GM23338 (cell line): ENCODE measurements at regions not wholly inside any gene's neighbourhood (a gene's known extent, or its start where the extent isn't known, plus 50 kb on each side); places are given as distances from the start of the nearest gene placed in this dataset.

Source experiments
- ATAC-seq: fragments of 200-7000 bp; cut with Tn5 transposase; 3 replicates; pipeline ENCODE4 v1.9.1; 2020
- DNase-seq: peaks from one replicate; pipeline ENCODE4 v3.0.0-alpha.2; 2015; ENCODE audit warnings: low spot score
- H2AFZ ChIP-seq: fragments of 200-600 bp; sonication (generic); 2 replicates; pipeline ENCODE4 v1.8.0; 2016; ENCODE audit warnings: antibody characterized with exemption, mild to moderate bottlenecking, moderate library complexity
- H3F3A ChIP-seq: fragments of 200-600 bp; sonication (generic); replicated peaks from 2 replicates; pipeline ENCODE4 v1.8.0; 2017; ENCODE audit warnings: antibody characterized with exemption, mixed run types, low read depth
- H3K27ac ChIP-seq: fragments of 200-600 bp; sonication (generic); 2 replicates; pipeline ENCODE4 v1.6.1; 2016; ENCODE audit warnings: low read depth
- H3K27me3 ChIP-seq: fragments of 200-600 bp; sonication (generic); 2 replicates; pipeline ENCODE4 v1.8.0; 2016; ENCODE audit warnings: mild to moderate bottlenecking, mixed run types, moderate library complexity; ENCODE audit not compliant: insufficient read depth
- H3K36me3 ChIP-seq: fragments of 200-600 bp; sonication (generic); 2 replicates; pipeline ENCODE4 v1.8.0; 2016; ENCODE audit warnings: mild to moderate bottlenecking; ENCODE audit not compliant: insufficient read depth
- H3K4me1 ChIP-seq: fragments of 200-600 bp; sonication (generic); 2 replicates; pipeline ENCODE4 v1.8.0; 2016; ENCODE audit warnings: mild to moderate bottlenecking, moderate library complexity; ENCODE audit not compliant: insufficient read depth
- H3K4me2 ChIP-seq: fragments of 200-600 bp; sonication (generic); 2 replicates; pipeline ENCODE4 v1.7.1; 2017; ENCODE audit warnings: mixed run types
- H3K4me3 ChIP-seq: fragments of 200-600 bp; sonication (generic); 2 replicates; pipeline ENCODE4 v1.6.1; 2016; ENCODE audit warnings: mixed run types
- H3K79me2 ChIP-seq: fragments of 200-600 bp; sonication (generic); replicated peaks from 2 replicates; pipeline ENCODE4 v1.8.0; 2017; ENCODE audit warnings: mild to moderate bottlenecking; ENCODE audit not compliant: insufficient read depth
- H3K9me2 ChIP-seq: fragments of 200-600 bp; sonication (generic); 2 replicates; pipeline ENCODE4 v1.8.0; 2017; ENCODE audit not compliant: insufficient read depth
- H4K20me1 ChIP-seq: fragments of 200-600 bp; sonication (generic); replicated peaks from 2 replicates; pipeline ENCODE4 v1.8.0; 2017; ENCODE audit warnings: mild to moderate bottlenecking; ENCODE audit not compliant: insufficient read depth
- H3K27ac Mint-ChIP-seq: 2 replicates; pipeline ENCODE4 v1.8.0; 2020; ENCODE audit warnings: inconsistent platforms, mild to moderate bottlenecking, moderate library complexity, mixed read lengths
- H3K27me3 Mint-ChIP-seq: 3 replicates; pipeline ENCODE4 v1.8.0; 2022; ENCODE audit warnings: low read depth, mild to moderate bottlenecking, moderate library complexity, mixed read lengths, inconsistent platforms; ENCODE audit not compliant: insufficient read depth, poor library complexity
- H3K36me3 Mint-ChIP-seq: 3 replicates; pipeline ENCODE4 v1.8.0; 2021; ENCODE audit warnings: low read depth, mild to moderate bottlenecking, inconsistent platforms, moderate library complexity, mixed read lengths
- H3K4me1 Mint-ChIP-seq: 3 replicates; pipeline ENCODE4 v1.8.0; 2020; ENCODE audit warnings: mild to moderate bottlenecking, inconsistent platforms, mixed read lengths
- H3K4me3 Mint-ChIP-seq: 3 replicates; pipeline ENCODE4 v1.8.0; 2021; ENCODE audit warnings: moderate library complexity, mild to moderate bottlenecking, inconsistent platforms, mixed read lengths
- H3K9me3 Mint-ChIP-seq: 3 replicates; pipeline ENCODE4 v1.8.0; 2020; ENCODE audit warnings: moderate library complexity, mild to moderate bottlenecking, inconsistent platforms, mixed read lengths
- CREB1 ChIP-seq: fragments of 250-450 bp; sonication (Bioruptor Pico); IDR thresholded peaks from 2 replicates; pipeline ENCODE4 v1.5.0; 2020; ENCODE audit warnings: low read depth, mild to moderate bottlenecking, moderate library complexity
- EZH2 ChIP-seq: fragments of 200-600 bp; sonication (generic); IDR thresholded peaks from one replicate; pipeline ENCODE4 v1.8.0; 2017; ENCODE audit warnings: antibody characterized with exemption, mild to moderate bottlenecking, low read depth; ENCODE audit not compliant: unreplicated experiment
- NANOG ChIP-seq: IDR thresholded peaks from 2 replicates; pipeline ENCODE4 v1.6.1; 2016; ENCODE audit warnings: antibody characterized with exemption, borderline replicate concordance
- STAT1 ChIP-seq: IDR thresholded peaks from one replicate; pipeline ENCODE4 v1.6.1; 2016; ENCODE audit warnings: antibody characterized with exemption; ENCODE audit not compliant: unreplicated experiment
- ZNF114 ChIP-seq: fragments of 250-450 bp; sonication (Bioruptor Pico); IDR thresholded peaks from 2 replicates; pipeline ENCODE4 v1.5.0; 2020; ENCODE audit warnings: mild to moderate bottlenecking, moderate library complexity
- ZNF331 ChIP-seq: fragments of 250-450 bp; sonication (Bioruptor Pico); IDR thresholded peaks from 2 replicates; pipeline ENCODE4 v1.5.0; 2020; ENCODE audit warnings: low read depth, mild to moderate bottlenecking, moderate library complexity
- TF ChIP-seq, protein P1 (sequence below): IDR thresholded peaks from one replicate; pipeline ENCODE4 v1.6.1; 2018; ENCODE audit warnings: antibody characterized with exemption; ENCODE audit not compliant: unreplicated experiment
- TF ChIP-seq, protein P2 (sequence below): IDR thresholded peaks from 2 replicates; pipeline ENCODE4 v1.6.1; 2016; ENCODE audit warnings: antibody characterized with exemption
- TF ChIP-seq, protein P3 (sequence below): fragments of 250-450 bp; sonication (Bioruptor Pico); IDR thresholded peaks from 2 replicates; pipeline ENCODE4 v1.5.0; 2020; ENCODE audit warnings: mild to moderate bottlenecking, moderate library complexity

DNA sequence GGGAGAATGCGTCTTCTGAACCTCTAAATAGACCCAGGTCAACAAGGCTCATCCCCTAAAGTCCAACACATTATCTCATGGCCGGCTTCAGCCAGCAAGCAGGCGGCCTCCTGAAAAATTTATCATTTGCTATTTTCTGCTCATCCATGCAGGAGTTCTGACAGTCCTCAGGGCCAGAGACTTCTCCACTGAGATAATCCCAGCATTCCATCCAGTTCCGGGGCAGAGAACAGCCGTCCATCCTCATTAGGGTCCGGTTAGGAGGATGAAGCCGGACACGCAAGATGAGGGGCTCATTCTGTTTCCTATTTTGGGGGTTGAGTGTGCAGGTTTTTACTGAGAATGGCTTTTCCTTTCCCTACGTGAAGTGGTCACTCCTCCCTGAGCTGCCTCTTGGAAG, 258.1 kb downstream of the PREX1 start:
- H2AFZ ChIP-seq, result no peak overlapping the region; the same call in 1 of the 2 replicates
- H3K4me3 ChIP-seq, result no peak overlapping the region
- no peak overlapping the region for H3K4me2 ChIP-seq
- 0 out of 2 replicates have a peak, but pooled peaks cover 3% of the 10 kb centered on the region for H3K9me2 ChIP-seq
- H3K27ac ChIP-seq, result no peak overlapping the region
- no peaks in the 10 kb centered on the region for H3K79me2 ChIP-seq
- H3K36me3 ChIP-seq, result no peaks in the 10 kb centered on the region
- Mint-ChIP-seq H3K36me3 (no peaks in the 10 kb centered on the region; the same call in 2 of the 3 replicates), H3K4me3 (no peak overlapping the region), H3K27me3 (peaks cover 3% of the 10 kb centered on the region), H3K27ac (no peak overlapping the region), H3K9me3 (peaks cover 5% of the 10 kb centered on the region; the same call in 2 of the 3 replicates), H3K4me1 (no peaks in the 10 kb centered on the region)
- H3K27me3 ChIP-seq, result no peaks in the 10 kb centered on the region
- DNase-seq, result no peak
- no peaks in the 10 kb centered on the region for H3F3A ChIP-seq
- no peaks in the 10 kb centered on the region for H4K20me1 ChIP-seq
- TF ChIP-seq EZH2, result no peak
- no peak for TF ChIP-seq ZNF114 (CRISPR knock-in tag)
- TF ChIP-seq NANOG, result no peak
- TF ChIP-seq, protein P1, sequence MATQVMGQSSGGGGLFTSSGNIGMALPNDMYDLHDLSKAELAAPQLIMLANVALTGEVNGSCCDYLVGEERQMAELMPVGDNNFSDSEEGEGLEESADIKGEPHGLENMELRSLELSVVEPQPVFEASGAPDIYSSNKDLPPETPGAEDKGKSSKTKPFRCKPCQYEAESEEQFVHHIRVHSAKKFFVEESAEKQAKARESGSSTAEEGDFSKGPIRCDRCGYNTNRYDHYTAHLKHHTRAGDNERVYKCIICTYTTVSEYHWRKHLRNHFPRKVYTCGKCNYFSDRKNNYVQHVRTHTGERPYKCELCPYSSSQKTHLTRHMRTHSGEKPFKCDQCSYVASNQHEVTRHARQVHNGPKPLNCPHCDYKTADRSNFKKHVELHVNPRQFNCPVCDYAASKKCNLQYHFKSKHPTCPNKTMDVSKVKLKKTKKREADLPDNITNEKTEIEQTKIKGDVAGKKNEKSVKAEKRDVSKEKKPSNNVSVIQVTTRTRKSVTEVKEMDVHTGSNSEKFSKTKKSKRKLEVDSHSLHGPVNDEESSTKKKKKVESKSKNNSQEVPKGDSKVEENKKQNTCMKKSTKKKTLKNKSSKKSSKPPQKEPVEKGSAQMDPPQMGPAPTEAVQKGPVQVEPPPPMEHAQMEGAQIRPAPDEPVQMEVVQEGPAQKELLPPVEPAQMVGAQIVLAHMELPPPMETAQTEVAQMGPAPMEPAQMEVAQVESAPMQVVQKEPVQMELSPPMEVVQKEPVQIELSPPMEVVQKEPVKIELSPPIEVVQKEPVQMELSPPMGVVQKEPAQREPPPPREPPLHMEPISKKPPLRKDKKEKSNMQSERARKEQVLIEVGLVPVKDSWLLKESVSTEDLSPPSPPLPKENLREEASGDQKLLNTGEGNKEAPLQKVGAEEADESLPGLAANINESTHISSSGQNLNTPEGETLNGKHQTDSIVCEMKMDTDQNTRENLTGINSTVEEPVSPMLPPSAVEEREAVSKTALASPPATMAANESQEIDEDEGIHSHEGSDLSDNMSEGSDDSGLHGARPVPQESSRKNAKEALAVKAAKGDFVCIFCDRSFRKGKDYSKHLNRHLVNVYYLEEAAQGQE, result no peak
- no peak for TF ChIP-seq ZNF331 (CRISPR knock-in tag)
- no peak for TF ChIP-seq CREB1 (CRISPR knock-in tag)
- TF ChIP-seq STAT1, result no peak
- TF ChIP-seq, protein P2, sequence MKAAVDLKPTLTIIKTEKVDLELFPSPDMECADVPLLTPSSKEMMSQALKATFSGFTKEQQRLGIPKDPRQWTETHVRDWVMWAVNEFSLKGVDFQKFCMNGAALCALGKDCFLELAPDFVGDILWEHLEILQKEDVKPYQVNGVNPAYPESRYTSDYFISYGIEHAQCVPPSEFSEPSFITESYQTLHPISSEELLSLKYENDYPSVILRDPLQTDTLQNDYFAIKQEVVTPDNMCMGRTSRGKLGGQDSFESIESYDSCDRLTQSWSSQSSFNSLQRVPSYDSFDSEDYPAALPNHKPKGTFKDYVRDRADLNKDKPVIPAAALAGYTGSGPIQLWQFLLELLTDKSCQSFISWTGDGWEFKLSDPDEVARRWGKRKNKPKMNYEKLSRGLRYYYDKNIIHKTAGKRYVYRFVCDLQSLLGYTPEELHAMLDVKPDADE, result no peak
- TF ChIP-seq, protein P3, sequence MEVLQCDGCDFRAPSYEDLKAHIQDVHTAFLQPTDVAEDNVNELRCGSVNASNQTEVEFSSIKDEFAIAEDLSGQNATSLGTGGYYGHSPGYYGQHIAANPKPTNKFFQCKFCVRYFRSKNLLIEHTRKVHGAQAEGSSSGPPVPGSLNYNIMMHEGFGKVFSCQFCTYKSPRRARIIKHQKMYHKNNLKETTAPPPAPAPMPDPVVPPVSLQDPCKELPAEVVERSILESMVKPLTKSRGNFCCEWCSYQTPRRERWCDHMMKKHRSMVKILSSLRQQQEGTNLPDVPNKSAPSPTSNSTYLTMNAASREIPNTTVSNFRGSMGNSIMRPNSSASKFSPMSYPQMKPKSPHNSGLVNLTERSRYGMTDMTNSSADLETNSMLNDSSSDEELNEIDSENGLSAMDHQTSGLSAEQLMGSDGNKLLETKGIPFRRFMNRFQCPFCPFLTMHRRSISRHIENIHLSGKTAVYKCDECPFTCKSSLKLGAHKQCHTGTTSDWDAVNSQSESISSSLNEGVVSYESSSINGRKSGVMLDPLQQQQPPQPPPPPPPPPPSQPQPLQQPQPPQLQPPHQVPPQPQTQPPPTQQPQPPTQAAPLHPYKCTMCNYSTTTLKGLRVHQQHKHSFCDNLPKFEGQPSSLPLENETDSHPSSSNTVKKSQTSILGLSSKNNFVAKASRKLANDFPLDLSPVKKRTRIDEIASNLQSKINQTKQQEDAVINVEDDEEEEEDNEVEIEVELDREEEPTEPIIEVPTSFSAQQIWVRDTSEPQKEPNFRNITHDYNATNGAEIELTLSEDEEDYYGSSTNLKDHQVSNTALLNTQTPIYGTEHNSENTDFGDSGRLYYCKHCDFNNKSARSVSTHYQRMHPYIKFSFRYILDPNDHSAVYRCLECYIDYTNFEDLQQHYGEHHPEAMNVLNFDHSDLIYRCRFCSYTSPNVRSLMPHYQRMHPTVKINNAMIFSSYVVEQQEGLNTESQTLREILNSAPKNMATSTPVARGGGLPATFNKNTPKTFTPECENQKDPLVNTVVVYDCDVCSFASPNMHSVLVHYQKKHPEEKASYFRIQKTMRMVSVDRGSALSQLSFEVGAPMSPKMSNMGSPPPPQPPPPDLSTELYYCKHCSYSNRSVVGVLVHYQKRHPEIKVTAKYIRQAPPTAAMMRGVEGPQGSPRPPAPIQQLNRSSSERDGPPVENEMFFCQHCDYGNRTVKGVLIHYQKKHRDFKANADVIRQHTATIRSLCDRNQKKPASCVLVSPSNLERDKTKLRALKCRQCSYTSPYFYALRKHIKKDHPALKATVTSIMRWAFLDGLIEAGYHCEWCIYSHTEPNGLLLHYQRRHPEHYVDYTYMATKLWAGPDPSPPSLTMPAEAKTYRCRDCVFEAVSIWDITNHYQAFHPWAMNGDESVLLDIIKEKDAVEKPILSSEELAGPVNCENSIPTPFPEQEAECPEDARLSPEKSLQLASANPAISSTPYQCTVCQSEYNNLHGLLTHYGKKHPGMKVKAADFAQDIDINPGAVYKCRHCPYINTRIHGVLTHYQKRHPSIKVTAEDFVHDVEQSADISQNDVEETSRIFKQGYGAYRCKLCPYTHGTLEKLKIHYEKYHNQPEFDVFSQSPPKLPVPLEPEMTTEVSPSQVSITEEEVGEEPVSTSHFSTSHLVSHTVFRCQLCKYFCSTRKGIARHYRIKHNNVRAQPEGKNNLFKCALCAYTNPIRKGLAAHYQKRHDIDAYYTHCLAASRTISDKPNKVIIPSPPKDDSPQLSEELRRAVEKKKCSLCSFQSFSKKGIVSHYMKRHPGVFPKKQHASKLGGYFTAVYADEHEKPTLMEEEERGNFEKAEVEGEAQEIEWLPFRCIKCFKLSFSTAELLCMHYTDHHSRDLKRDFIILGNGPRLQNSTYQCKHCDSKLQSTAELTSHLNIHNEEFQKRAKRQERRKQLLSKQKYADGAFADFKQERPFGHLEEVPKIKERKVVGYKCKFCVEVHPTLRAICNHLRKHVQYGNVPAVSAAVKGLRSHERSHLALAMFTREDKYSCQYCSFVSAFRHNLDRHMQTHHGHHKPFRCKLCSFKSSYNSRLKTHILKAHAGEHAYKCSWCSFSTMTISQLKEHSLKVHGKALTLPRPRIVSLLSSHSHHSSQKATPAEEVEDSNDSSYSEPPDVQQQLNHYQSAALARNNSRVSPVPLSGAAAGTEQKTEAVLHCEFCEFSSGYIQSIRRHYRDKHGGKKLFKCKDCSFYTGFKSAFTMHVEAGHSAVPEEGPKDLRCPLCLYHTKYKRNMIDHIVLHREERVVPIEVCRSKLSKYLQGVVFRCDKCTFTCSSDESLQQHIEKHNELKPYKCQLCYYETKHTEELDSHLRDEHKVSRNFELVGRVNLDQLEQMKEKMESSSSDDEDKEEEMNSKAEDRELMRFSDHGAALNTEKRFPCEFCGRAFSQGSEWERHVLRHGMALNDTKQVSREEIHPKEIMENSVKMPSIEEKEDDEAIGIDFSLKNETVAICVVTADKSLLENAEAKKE (CRISPR knock-in tag), result no peak
- ATAC-seq, result no peak
- H3K4me1 ChIP-seq, result no peaks in the 10 kb centered on the region
